T-cell (primary cell): ENCODE measurements at regions not wholly inside any gene's neighbourhood (a gene's known extent, or its start where the extent isn't known, plus 50 kb on each side); places are given as distances from the start of the nearest gene placed in this dataset.

ENCODE experiments used
- ATAC-seq, 4 experiments: fragments of 200-7000 bp in 3 of 4; fragments of 150-1000 bp in 1 of 4; cut with Tn5 transposase; replicated peaks in 1 of 4; 1 replicate in 3 of 4; 2 replicates in 1 of 4; pipeline ENCODE4 v1.10.0; 2021; ENCODE audit warnings: moderate library complexity in 3 of 4, mild to moderate bottlenecking in 2 of 4, moderate number of reproducible peaks in 1 of 4
- CTCF ChIA-PET, 2 donors: fragments of 300-600 bp; sonication (Branson Sonifier 250); formaldehyde crosslinking; loops; one replicate each; lab custom pipeline; 2022; ENCODE audit warnings: antibody characterized with exemption in 2 of 2; lab: Charles Lee
- POLR2A ChIA-PET, 2 donors: fragments of 300-600 bp; sonication (Branson Sonifier 250); formaldehyde crosslinking; loops; one replicate each; lab custom pipeline; 2022; ENCODE audit warnings: antibody characterized with exemption in 2 of 2; lab: Charles Lee
- DNase-seq, 35 experiments: peaks; one replicate each; pipeline versions ENCODE4 v3.0.0 to v3.0.0-alpha.2; 2013 to 2023
- H3K27ac ChIP-seq: one replicate; pipeline ENCODE4 v1.5.1; 2013; ENCODE audit warnings: low read length
- H3K27me3 ChIP-seq, 2 experiments: replicated peaks in 1 of 2; 1 replicate in 1 of 2; 2 replicates in 1 of 2; pipeline versions ENCODE4 v1.6.1 to v1.7.0; 2013; ENCODE audit warnings: low read length in 1 of 2, mixed read lengths in 1 of 2; ENCODE audit not compliant: control insufficient read depth in 2 of 2, insufficient read depth in 2 of 2; ENCODE audit errors: extremely low read depth in 1 of 2
- H3K36me3 ChIP-seq, 2 donors: 1 replicate in 1 of 2; 2 replicates in 1 of 2; pipeline versions ENCODE4 v1.6.1 to v1.7.0; 2013; ENCODE audit warnings: low read length in 1 of 2; ENCODE audit not compliant: control insufficient read depth in 2 of 2, insufficient read depth in 1 of 2; ENCODE audit errors: extremely low read depth in 1 of 2
- H3K4me1 ChIP-seq, 2 experiments: 1 replicate in 1 of 2; 2 replicates in 1 of 2; pipeline versions ENCODE4 v1.6.1 to v1.7.0; 2013; ENCODE audit warnings: low read length in 2 of 2, mixed read lengths in 1 of 2; ENCODE audit not compliant: insufficient read depth in 2 of 2, control insufficient read depth in 1 of 2; ENCODE audit errors: extremely low read depth in 1 of 2
- H3K4me3 ChIP-seq, 2 donors: 1 replicate in 1 of 2; 2 replicates in 1 of 2; pipeline versions ENCODE4 v1.5.1 to v1.7.0; 2013; ENCODE audit warnings: mild to moderate bottlenecking in 2 of 2, low read length in 1 of 2, moderate library complexity in 1 of 2; ENCODE audit not compliant: control insufficient read depth in 1 of 2; ENCODE audit errors: extremely low read depth in 1 of 2
- H3K9me3 ChIP-seq: 2 replicates; pipeline ENCODE4 v1.7.0; 2013
- H3K27ac Mint-ChIP-seq, 2 donors: one replicate each; pipeline ENCODE4 v1.8.0; 2020 to 2021; ENCODE audit warnings: mild to moderate bottlenecking in 2 of 2, mixed read lengths in 2 of 2
- H3K27me3 Mint-ChIP-seq, 2 donors: one replicate each; pipeline ENCODE4 v1.8.0; 2021 to 2022; ENCODE audit warnings: mixed read lengths in 2 of 2
- H3K36me3 Mint-ChIP-seq: one replicate; pipeline ENCODE4 v1.8.0; 2021; ENCODE audit warnings: mixed read lengths
- H3K4me1 Mint-ChIP-seq, 3 donors: one replicate each; pipeline ENCODE4 v1.8.0; 2020 to 2022; ENCODE audit warnings: mixed read lengths in 3 of 3, mild to moderate bottlenecking in 1 of 3
- H3K4me3 Mint-ChIP-seq, 3 donors: one replicate each; pipeline ENCODE4 v1.8.0; 2020 to 2022; ENCODE audit warnings: mild to moderate bottlenecking in 3 of 3, mixed read lengths in 3 of 3, moderate library complexity in 3 of 3
- H3K9me3 Mint-ChIP-seq, 3 donors: one replicate each; pipeline ENCODE4 v1.8.0; 2020 to 2022; ENCODE audit warnings: mixed read lengths in 3 of 3
- WGBS: methylation state at CpG from one replicate; pipeline ENCODE4 v1.1.5; 2013; ENCODE audit warnings: missing lambda C conversion rate; ENCODE audit not compliant: insufficient coverage; 5-methylcytosine and 5-hydroxymethylcytosine counted together

DNA sequence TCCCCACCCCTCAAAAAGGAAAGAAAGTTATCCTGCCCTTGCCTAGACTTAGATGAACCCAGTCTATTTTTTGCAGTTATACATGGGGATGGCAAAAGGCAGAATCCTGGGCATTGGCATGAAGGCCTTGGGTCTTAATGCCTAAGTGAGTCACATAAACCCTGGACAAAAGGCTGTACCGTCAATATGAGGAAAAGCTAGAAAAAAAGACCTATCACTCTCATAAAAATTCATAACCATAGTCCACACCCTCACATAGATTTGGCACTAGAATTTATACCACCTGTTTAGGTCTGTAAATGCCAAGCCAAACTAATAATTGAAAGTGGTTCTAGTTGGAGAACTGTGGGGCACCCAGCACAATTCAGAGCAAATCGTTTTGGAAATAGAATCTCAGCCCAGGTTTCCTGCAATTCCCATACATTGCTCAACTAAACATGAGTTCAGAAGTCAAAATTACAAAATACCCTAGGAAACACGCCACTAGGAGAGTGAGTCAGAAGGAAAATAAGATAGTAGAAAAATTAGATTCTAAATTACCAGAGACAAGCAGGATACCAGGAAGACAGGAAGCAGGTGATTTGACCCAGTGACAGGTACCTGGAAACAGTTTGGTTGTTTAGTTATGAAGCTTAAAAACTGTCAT lies 70.4 kb upstream of the FUCA2 start:
- ATAC-seq (no peak), DNase-seq (no peak)
- peaks cover 16% of the 10 kb centered on the region for H3K36me3 Mint-ChIP-seq
- POLR2A ChIA-PET, result no interaction called here
- WGBS, result no CpG with 5 or more reads among the region's 3 CpGs
- H3K4me1 Mint-ChIP-seq, result peaks cover 6 to 31% (median 9%) of the 10 kb centered on the region in 3 donors
- H3K27ac Mint-ChIP-seq, result no peak overlapping the region
- H3K9me3 Mint-ChIP-seq, result no peaks in the 10 kb centered on the region
- CTCF ChIA-PET, result no interaction called here
- H3K9me3 ChIP-seq, result no peaks in the 10 kb centered on the region
- no peaks in the 10 kb centered on the region for H3K27me3 ChIP-seq
- no peak overlapping the region for H3K4me3 ChIP-seq
- no peaks in the 10 kb centered on the region for H3K27me3 Mint-ChIP-seq
- no peaks in the 10 kb centered on the region for H3K4me1 ChIP-seq
- H3K4me3 Mint-ChIP-seq, result no peak overlapping the region
- no peaks in the 10 kb centered on the region for H3K36me3 ChIP-seq
- no peak overlapping the region for H3K27ac ChIP-seq

- ChIA-PET POLR2A (no interaction called here), CTCF (interaction anchor here (0.7 kb wide), 2 partner anchors 361 to 624 kb away, joined by 3 read pairs; no protein-coding TSS in a partner anchor)
- Mint-ChIP-seq H3K36me3 (peaks cover 16% of the 10 kb centered on the region), H3K9me3 (no peaks in the 10 kb centered on the region), H3K27me3 (no peaks in the 10 kb centered on the region), H3K4me3 (no peak overlapping the region), H3K4me1 (peaks cover 6 to 38% (median 11%) of the 10 kb centered on the region in 3 donors), H3K27ac (no peak overlapping the region)
- Histone ChIP-seq H3K27me3 (no peaks in the 10 kb centered on the region), H3K27ac (no peak overlapping the region), H3K4me1 (no peaks in the 10 kb centered on the region), H3K9me3 (no peaks in the 10 kb centered on the region), H3K36me3 (no peaks in the 10 kb centered on the region), H3K4me3 (no peak overlapping the region)
- WGBS, result 100% methylated on average over 4 of the region's 8 CpGs
- ATAC-seq (no peak), DNase-seq (no peak)
Observed at GRCh38 chr6:143579703-143580102, 68.2 kb upstream of the FUCA2 start.

DNA sequence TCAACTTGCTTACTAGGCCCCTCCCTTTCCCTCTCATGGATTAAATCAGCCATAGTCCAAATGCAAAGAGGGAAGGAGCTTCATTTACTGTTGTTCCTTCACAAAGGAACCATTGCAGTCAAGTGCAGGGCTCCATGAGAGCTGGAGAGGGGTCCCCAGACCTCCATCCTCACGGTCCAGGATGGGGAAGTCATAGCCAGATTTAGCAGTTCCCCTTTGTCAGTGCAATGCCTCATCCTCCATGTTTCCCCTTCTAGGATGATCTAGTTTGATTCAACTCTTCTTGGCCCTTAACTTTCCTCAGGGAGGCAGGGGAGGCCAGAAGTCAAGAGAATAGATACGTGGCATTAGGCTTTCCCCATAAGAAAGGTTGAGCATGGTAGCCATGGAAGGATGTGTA lies 66.5 kb upstream of the FUCA2 start:
- peaks cover 23% of the 10 kb centered on the region for H3K36me3 Mint-ChIP-seq
- no peak overlapping the region for H3K4me3 Mint-ChIP-seq
- H3K4me3 ChIP-seq, result no peak overlapping the region
- H3K36me3 ChIP-seq, result no peaks in the 10 kb centered on the region
- no peaks in the 10 kb centered on the region for H3K27me3 Mint-ChIP-seq
- WGBS, result 50% methylated on average over 2 of the region's 2 CpGs
- H3K9me3 Mint-ChIP-seq, result peaks cover 0 to 9% (median 0%) of the 10 kb centered on the region in 3 donors
- no peaks in the 10 kb centered on the region for H3K27me3 ChIP-seq
- DNase-seq, result no peak
- peaks cover 6 to 35% (median 11%) of the 10 kb centered on the region in 3 donors for H3K4me1 Mint-ChIP-seq
- H3K9me3 ChIP-seq, result no peaks in the 10 kb centered on the region
- ChIA-PET CTCF (interaction anchor here (0.6 to 1.6 kb wide), 5 partner anchors 39 to 956 kb away, joined by 3 to 4 read pairs (median 3); no protein-coding TSS in a partner anchor), POLR2A (interaction anchor here (0.7 to 1.1 kb wide), 2 partner anchors 14 to 22 kb away, joined by 3 read pairs; no protein-coding TSS in a partner anchor)
- no peak for ATAC-seq
- no peak overlapping the region for H3K27ac ChIP-seq
- H3K27ac Mint-ChIP-seq, result no peak overlapping the region
- no peaks in the 10 kb centered on the region for H3K4me1 ChIP-seq

DNA sequence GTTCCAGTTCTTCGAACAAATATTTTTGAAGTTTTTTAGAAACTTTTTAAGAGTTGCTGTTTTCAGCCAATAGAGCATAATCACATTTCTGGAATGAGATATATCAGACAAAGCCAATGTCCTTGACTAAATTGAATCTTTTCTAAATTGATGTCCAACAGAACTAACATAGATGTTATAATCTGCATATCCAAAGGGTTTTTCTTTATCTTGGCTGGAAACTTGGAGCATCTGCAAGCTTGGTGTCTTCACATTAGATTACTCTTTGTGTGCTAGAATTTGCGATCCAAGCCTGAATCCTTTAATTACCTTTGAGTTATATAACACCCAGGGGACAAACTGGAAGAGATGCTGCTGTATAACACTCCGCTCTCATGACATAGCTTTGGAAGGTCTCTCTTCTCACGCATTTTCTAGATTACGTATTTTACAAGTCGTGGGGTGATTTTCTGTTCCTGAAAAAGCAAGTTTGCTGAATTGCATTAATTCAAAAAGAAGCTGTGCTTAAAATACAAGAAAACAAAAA lies 64.4 kb upstream of the FUCA2 start:
- no peak overlapping the region for H3K4me3 ChIP-seq
- no peak overlapping the region for H3K27ac Mint-ChIP-seq
- DNase-seq, result no peak
- peaks cover 0 to 26% (median 2%) of the 10 kb centered on the region in 3 donors for H3K4me1 Mint-ChIP-seq
- H3K4me1 ChIP-seq, result no peaks in the 10 kb centered on the region
- no peaks in the 10 kb centered on the region for H3K9me3 ChIP-seq
- peaks cover 0 to 9% (median 0%) of the 10 kb centered on the region in 3 donors for H3K9me3 Mint-ChIP-seq
- POLR2A ChIA-PET, result interaction anchor here in 1 of 2 donors (0.6 to 0.7 kb wide), 2 partner anchors 25 to 1027 kb away, joined by 3 to 4 read pairs; no protein-coding TSS in a partner anchor
- no peak for ATAC-seq
- H3K36me3 ChIP-seq, result no peaks in the 10 kb centered on the region
- CTCF ChIA-PET, result interaction anchor here (0.5 to 3.0 kb wide), 40 partner anchors 7 to 1279 kb away, joined by 3 to 32 read pairs (median 4); partner anchors contain the start of gene LTV1 (in 1 of the 2)
- WGBS, result 100% methylated on average over 3 of the region's 6 CpGs
- no peak overlapping the region for H3K4me3 Mint-ChIP-seq
- H3K27me3 Mint-ChIP-seq, result no peaks in the 10 kb centered on the region
- H3K36me3 Mint-ChIP-seq, result peaks cover 20% of the 10 kb centered on the region
- H3K27me3 ChIP-seq, result no peaks in the 10 kb centered on the region
- H3K27ac ChIP-seq, result no peak overlapping the region

- WGBS, result 6% methylated on average over 2 of the region's 5 CpGs
Observed at GRCh38 chr6:143575440-143575839, 63.9 kb upstream of the FUCA2 start.

DNA sequence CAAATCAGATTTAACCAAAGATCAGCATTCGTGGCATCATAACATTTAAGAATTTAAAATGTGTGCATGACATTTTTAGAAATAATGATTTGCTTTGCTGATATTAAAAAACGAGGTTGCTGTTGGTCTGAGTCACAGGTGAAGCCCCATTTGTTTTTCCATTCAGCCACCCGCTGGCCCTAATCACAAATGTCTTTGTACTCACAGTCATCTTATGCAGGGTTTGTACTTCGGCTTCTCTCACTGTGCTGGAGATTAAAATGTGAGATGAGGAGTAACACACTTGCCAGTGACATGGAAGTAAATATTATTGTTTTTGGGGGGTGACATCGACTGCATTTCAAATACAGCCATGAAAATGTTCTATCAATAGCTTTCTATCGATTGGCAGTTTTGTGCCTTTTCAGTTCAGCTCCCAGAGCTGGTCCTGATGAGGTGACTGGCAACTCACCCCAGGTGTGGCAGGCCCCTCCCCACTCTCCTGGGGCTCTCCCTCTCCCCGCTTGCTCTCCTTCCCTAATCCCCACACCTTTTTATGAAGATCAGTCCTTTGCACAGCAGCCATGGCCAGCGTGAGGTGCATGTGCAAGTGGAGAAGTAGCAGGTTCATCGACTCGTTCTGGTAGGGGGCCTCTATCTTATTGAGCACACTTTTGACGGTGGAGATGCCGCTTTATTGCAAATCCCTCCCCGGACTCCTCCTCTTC lies 58.8 kb upstream of the FUCA2 start:
- H3K36me3 ChIP-seq, result no peaks in the 10 kb centered on the region
- no peaks in the 10 kb centered on the region for H3K27me3 ChIP-seq
- H3K27ac ChIP-seq, result no peak overlapping the region
- H3K4me3 ChIP-seq, result no peak overlapping the region
- Mint-ChIP-seq H3K27me3 (no peaks in the 10 kb centered on the region), H3K36me3 (peaks cover 10% of the 10 kb centered on the region), H3K4me1 (peaks cover 6 to 46% (median 30%) of the 10 kb centered on the region in 3 donors), H3K9me3 (peaks cover 0 to 9% (median 0%) of the 10 kb centered on the region in 3 donors), H3K27ac (no peak overlapping the region), H3K4me3 (no peak overlapping the region)
- H3K4me1 ChIP-seq, result peaks cover 0 to 13% of the 10 kb centered on the region in 2 experiments
- ATAC-seq (no peak), DNase-seq (no peak)
- CTCF ChIA-PET, result interaction anchor here in 1 of 2 donors (0.7 to 1.1 kb wide), 2 partner anchors 823 to 1095 kb away, joined by 3 read pairs; no protein-coding TSS in a partner anchor
- no peaks in the 10 kb centered on the region for H3K9me3 ChIP-seq
- POLR2A ChIA-PET, result no interaction called here
- WGBS, result 88% methylated on average over 2 of the region's 13 CpGs

More at GRCh38 chr6:143575440-143575839, 63.9 kb upstream of the FUCA2 start:
- Histone ChIP-seq H3K4me1 (no peaks in the 10 kb centered on the region), H3K9me3 (no peaks in the 10 kb centered on the region), H3K4me3 (no peak overlapping the region), H3K27ac (no peak overlapping the region), H3K27me3 (no peaks in the 10 kb centered on the region), H3K36me3 (no peaks in the 10 kb centered on the region)
- POLR2A ChIA-PET, result interaction anchor here in 1 of 2 donors (0.6 to 0.7 kb wide), 2 partner anchors 25 to 1027 kb away, joined by 3 to 4 read pairs; no protein-coding TSS in a partner anchor
- Mint-ChIP-seq H3K36me3 (peaks cover 20% of the 10 kb centered on the region), H3K27me3 (no peaks in the 10 kb centered on the region), H3K4me1 (peaks cover 0 to 26% (median 2%) of the 10 kb centered on the region in 3 donors), H3K4me3 (no peak overlapping the region), H3K27ac (no peak overlapping the region), H3K9me3 (peaks cover 0 to 9% (median 0%) of the 10 kb centered on the region in 3 donors)
- CTCF ChIA-PET, result interaction anchor here (0.5 to 3.0 kb wide), 43 partner anchors 8 to 1124 kb away, joined by 3 to 32 read pairs (median 4); partner anchors contain the start of gene LTV1 (in 1 of the 2)
- peak in 31 of 35 experiments; percentile 13 to 83 (median 41) for DNase-seq
- ATAC-seq, result peak; percentile 84 to 90 (median 88)
